ENCODE measurements at regions not wholly inside any gene's neighbourhood (a gene's known extent, or its start where the extent isn't known, plus 50 kb on each side); places are given as distances from the start of the nearest gene placed in this dataset.

- TF ChIP-seq EZH2 (IDR thresholded peaks at IDR 0.05; ENCODE audit: low read depth, low read length, severe bottlenecking) (no peak), TAF1 (IDR thresholded peaks at IDR 0.05; ENCODE audit: low read depth, low read length) (no peak), KDM1A (IDR thresholded peaks at IDR 0.05; ENCODE audit: borderline replicate concordance, low read length) (no peak), GTF2F1 (IDR thresholded peaks at IDR 0.05; ENCODE audit: borderline replicate concordance, low read depth, low read length) (no peak), POLR2A (IDR thresholded peaks at IDR 0.05; ENCODE audit: control extremely low read depth in 1 of 2, low read depth in 2 of 2, low read length in 2 of 2) (no peak), JUND (IDR thresholded peaks at IDR 0.05; ENCODE audit: low read length) (no peak), USF2 (IDR thresholded peaks at IDR 0.05; ENCODE audit: low read length) (no peak), EP300 (IDR thresholded peaks at IDR 0.05; ENCODE audit: borderline replicate concordance in 1 of 2, low read depth in 2 of 2, low read length in 2 of 2) (no peak), POLR2AphosphoS5 (IDR thresholded peaks at IDR 0.05; ENCODE audit: low read depth, low read length) (no peak), BCL11A (IDR thresholded peaks at IDR 0.05; ENCODE audit: low read depth in 2 of 2, low read length in 2 of 2) (no peak)
- TF ChIP-seq, protein P1, sequence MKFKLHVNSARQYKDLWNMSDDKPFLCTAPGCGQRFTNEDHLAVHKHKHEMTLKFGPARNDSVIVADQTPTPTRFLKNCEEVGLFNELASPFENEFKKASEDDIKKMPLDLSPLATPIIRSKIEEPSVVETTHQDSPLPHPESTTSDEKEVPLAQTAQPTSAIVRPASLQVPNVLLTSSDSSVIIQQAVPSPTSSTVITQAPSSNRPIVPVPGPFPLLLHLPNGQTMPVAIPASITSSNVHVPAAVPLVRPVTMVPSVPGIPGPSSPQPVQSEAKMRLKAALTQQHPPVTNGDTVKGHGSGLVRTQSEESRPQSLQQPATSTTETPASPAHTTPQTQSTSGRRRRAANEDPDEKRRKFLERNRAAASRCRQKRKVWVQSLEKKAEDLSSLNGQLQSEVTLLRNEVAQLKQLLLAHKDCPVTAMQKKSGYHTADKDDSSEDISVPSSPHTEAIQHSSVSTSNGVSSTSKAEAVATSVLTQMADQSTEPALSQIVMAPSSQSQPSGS (IDR thresholded peaks at IDR 0.05; ENCODE audit: low read length) = no peak
- TF ChIP-seq, protein P2, sequence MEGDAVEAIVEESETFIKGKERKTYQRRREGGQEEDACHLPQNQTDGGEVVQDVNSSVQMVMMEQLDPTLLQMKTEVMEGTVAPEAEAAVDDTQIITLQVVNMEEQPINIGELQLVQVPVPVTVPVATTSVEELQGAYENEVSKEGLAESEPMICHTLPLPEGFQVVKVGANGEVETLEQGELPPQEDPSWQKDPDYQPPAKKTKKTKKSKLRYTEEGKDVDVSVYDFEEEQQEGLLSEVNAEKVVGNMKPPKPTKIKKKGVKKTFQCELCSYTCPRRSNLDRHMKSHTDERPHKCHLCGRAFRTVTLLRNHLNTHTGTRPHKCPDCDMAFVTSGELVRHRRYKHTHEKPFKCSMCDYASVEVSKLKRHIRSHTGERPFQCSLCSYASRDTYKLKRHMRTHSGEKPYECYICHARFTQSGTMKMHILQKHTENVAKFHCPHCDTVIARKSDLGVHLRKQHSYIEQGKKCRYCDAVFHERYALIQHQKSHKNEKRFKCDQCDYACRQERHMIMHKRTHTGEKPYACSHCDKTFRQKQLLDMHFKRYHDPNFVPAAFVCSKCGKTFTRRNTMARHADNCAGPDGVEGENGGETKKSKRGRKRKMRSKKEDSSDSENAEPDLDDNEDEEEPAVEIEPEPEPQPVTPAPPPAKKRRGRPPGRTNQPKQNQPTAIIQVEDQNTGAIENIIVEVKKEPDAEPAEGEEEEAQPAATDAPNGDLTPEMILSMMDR (IDR thresholded peaks at IDR 0.05; ENCODE audit: control extremely low read depth in 1 of 3, insufficient read depth in 1 of 3, low read depth in 1 of 3, low read length in 3 of 3) = no peak
Measured at GRCh38 chr2:185246717-185247116, 491.9 kb upstream of the FSIP2 start.

All from H1 (cell line).